K562 (cell line): ENCODE measurements at regions not wholly inside any gene's neighbourhood (a gene's known extent, or its start where the extent isn't known, plus 50 kb on each side); places are given as distances from the start of the nearest gene placed in this dataset.

Source experiments
- CEBPB ChIP-seq: fragments of 450-650 bp; IDR thresholded peaks from 2 replicates; pipeline ENCODE4 v1.6.1; 2016; ENCODE audit warnings: missing genetic modification characterization, missing compliant biosample characterization
- ETV5 ChIP-seq: sonication (generic); formaldehyde crosslinking; IDR thresholded peaks from 2 replicates; pipeline ENCODE4 v1.4.0; 2020; ENCODE audit warnings: low read depth, mild to moderate bottlenecking, missing genetic modification reagents
- EZH2 ChIP-seq: IDR thresholded peaks from 2 replicates; pipeline ENCODE4 v1.6.1; 2012; ENCODE audit warnings: low read depth, mild to moderate bottlenecking, inconsistent platforms, low read length, borderline replicate concordance
- SREBF1 ChIP-seq: fragments of 150-350 bp; IDR thresholded peaks from 2 replicates; pipeline ENCODE4 v1.6.1; 2014; ENCODE audit warnings: antibody characterized with exemption, low read depth, low read length, borderline replicate concordance
- TRIM24 ChIP-seq, 2 experiments: fragments of 450-650 bp; IDR thresholded peaks; 2 replicates each; pipeline ENCODE4 v1.6.1; 2016
- TF ChIP-seq, protein P1 (sequence below), 3 experiments: IDR thresholded peaks in 2 of 3; conservative IDR thresholded peaks in 1 of 3; 2 replicates each; pipeline ENCODE4 v1.5.1; 2011 to 2012; ENCODE audit warnings: low read length in 3 of 3, mild to moderate bottlenecking in 3 of 3, control low read depth in 2 of 3, improper control_type of control experiment in 1 of 3, inconsistent platforms in 1 of 3, low read depth in 1 of 3, mixed read lengths in 1 of 3, moderate library complexity in 1 of 3; ENCODE audit not compliant: insufficient read depth in 2 of 3

DNA sequence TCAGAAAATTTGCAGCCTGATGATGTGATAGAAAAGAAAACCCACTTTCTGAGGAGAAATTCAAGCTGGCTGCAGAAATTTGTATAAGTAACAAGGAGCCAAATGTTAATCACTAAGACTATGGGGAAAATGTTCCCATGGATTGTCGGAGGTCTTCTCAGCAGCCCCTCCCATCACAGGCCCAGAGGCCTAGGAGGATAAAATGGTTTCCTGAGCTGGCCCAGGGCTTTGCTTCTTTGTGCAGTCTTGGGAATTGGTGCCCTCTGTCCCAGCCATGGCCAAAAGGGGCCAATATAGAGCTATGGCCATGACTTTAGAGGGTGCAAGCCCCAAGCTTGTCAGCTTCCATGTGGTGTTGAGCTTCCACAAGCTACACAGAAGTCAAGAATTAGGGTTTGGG is 335.9 kb downstream of the ATP23 start:
- TF ChIP-seq ETV5 (no peak), SREBF1 (no peak), EZH2 (no peak), CEBPB (tag) (no peak), TRIM24 (IDR thresholded peaks at IDR 0.05) (no peak)
- TF ChIP-seq, protein P1, sequence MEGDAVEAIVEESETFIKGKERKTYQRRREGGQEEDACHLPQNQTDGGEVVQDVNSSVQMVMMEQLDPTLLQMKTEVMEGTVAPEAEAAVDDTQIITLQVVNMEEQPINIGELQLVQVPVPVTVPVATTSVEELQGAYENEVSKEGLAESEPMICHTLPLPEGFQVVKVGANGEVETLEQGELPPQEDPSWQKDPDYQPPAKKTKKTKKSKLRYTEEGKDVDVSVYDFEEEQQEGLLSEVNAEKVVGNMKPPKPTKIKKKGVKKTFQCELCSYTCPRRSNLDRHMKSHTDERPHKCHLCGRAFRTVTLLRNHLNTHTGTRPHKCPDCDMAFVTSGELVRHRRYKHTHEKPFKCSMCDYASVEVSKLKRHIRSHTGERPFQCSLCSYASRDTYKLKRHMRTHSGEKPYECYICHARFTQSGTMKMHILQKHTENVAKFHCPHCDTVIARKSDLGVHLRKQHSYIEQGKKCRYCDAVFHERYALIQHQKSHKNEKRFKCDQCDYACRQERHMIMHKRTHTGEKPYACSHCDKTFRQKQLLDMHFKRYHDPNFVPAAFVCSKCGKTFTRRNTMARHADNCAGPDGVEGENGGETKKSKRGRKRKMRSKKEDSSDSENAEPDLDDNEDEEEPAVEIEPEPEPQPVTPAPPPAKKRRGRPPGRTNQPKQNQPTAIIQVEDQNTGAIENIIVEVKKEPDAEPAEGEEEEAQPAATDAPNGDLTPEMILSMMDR (IDR thresholded peaks at IDR 0.05 in 2 of 3, conservative IDR thresholded peaks at IDR 0.05 in 1 of 3; ENCODE audit: insufficient read depth in 2 of 3, low read depth in 1 of 3, low read length in 3 of 3) = no peak
